Effector memory CD8-positive, alpha-beta T cell (primary cell): ENCODE measurements at regions not wholly inside any gene's neighbourhood (a gene's known extent, or its start where the extent isn't known, plus 50 kb on each side); places are given as distances from the start of the nearest gene placed in this dataset.

ENCODE experiments used
- ATAC-seq: fragments of 150-1000 bp; cut with Tn5 transposase; replicated peaks from 2 replicates; pipeline ENCODE4 v1.10.0; 2021; ENCODE audit warnings: mild to moderate bottlenecking, moderate library complexity
- DNase-seq, 3 experiments: peaks; one replicate each; pipeline ENCODE4 v3.0.0; 2021
- H3K27ac Mint-ChIP-seq, 2 donors: one replicate each; pipeline ENCODE4 v1.8.0; 2022; ENCODE audit warnings: mild to moderate bottlenecking in 2 of 2, mixed read lengths in 2 of 2, moderate library complexity in 2 of 2
- H3K27me3 Mint-ChIP-seq, 2 donors: one replicate each; pipeline ENCODE4 v1.8.0; 2022; ENCODE audit warnings: mixed read lengths in 2 of 2
- H3K36me3 Mint-ChIP-seq: one replicate; pipeline ENCODE4 v1.8.0; 2022; ENCODE audit warnings: mild to moderate bottlenecking, moderate library complexity, mixed read lengths; ENCODE audit not compliant: insufficient read depth
- H3K4me1 Mint-ChIP-seq, 2 donors: one replicate each; pipeline ENCODE4 v1.8.0; 2022; ENCODE audit warnings: low read depth in 2 of 2, mixed read lengths in 2 of 2
- H3K4me3 Mint-ChIP-seq, 2 donors: one replicate each; pipeline ENCODE4 v1.8.0; 2022; ENCODE audit warnings: mild to moderate bottlenecking in 2 of 2, mixed read lengths in 2 of 2, moderate library complexity in 2 of 2
- H3K9me3 Mint-ChIP-seq, 2 donors: one replicate each; pipeline ENCODE4 v1.8.0; 2022; ENCODE audit warnings: mixed read lengths in 2 of 2

- no peak for DNase-seq
- ATAC-seq, result no peak
- peaks cover 0 to 5% of the 10 kb centered on the region in 2 donors for H3K9me3 Mint-ChIP-seq
- H3K4me1 Mint-ChIP-seq, result no peaks in the 10 kb centered on the region
- H3K27ac Mint-ChIP-seq, result no peak overlapping the region
- H3K4me3 Mint-ChIP-seq, result no peak overlapping the region
- H3K27me3 Mint-ChIP-seq, result no peaks in the 10 kb centered on the region
- H3K36me3 Mint-ChIP-seq, result no peaks in the 10 kb centered on the region
These were observed 877.7 kb downstream of the CBLN2 start for GRCh38 chr18:71666481-71666880.

GRCh38 chr18:71665131-71665530 lies 879.0 kb downstream of the CBLN2 start:
- no peak for ATAC-seq
- Mint-ChIP-seq H3K4me1 (no peaks in the 10 kb centered on the region), H3K36me3 (no peaks in the 10 kb centered on the region), H3K4me3 (no peak overlapping the region), H3K27me3 (no peaks in the 10 kb centered on the region), H3K27ac (no peak overlapping the region), H3K9me3 (peaks cover 0 to 6% of the 10 kb centered on the region in 2 donors)
- no peak for DNase-seq

GRCh38 chr18:71643822-71644221 lies 900.3 kb downstream of the CBLN2 start:
- peaks cover 4% of the 10 kb centered on the region for H3K36me3 Mint-ChIP-seq
- peaks cover 3% of the 10 kb centered on the region in 2 donors for H3K9me3 Mint-ChIP-seq
- DNase-seq (no peak), ATAC-seq (no peak)
- no peaks in the 10 kb centered on the region for H3K27me3 Mint-ChIP-seq
- H3K27ac Mint-ChIP-seq, result no peak overlapping the region
- H3K4me1 Mint-ChIP-seq, result no peaks in the 10 kb centered on the region
- no peak overlapping the region for H3K4me3 Mint-ChIP-seq

GRCh38 chr18:71630696-71631095 lies 913.4 kb downstream of the CBLN2 start:
- DNase-seq (no peak), ATAC-seq (no peak)
- no peaks in the 10 kb centered on the region for H3K4me1 Mint-ChIP-seq
- no peak overlapping the region for H3K27ac Mint-ChIP-seq
- no peak overlapping the region for H3K4me3 Mint-ChIP-seq
- H3K27me3 Mint-ChIP-seq, result no peaks in the 10 kb centered on the region
- peaks cover 0 to 13% of the 10 kb centered on the region in 2 donors for H3K9me3 Mint-ChIP-seq
- H3K36me3 Mint-ChIP-seq, result no peaks in the 10 kb centered on the region

GRCh38 chr18:71625556-71626090 lies 918.5 kb downstream of the CBLN2 start:
- H3K27me3 Mint-ChIP-seq, result no peaks in the 10 kb centered on the region
- no peaks in the 10 kb centered on the region for H3K4me1 Mint-ChIP-seq
- ATAC-seq (no peak), DNase-seq (no peak)
- H3K9me3 Mint-ChIP-seq, result peaks cover under 1 to 1% of the 10 kb centered on the region in 2 donors
- H3K36me3 Mint-ChIP-seq, result no peaks in the 10 kb centered on the region
- H3K4me3 Mint-ChIP-seq, result no peak overlapping the region
- H3K27ac Mint-ChIP-seq, result no peak overlapping the region

- Mint-ChIP-seq H3K4me3 (no peak overlapping the region), H3K4me1 (no peaks in the 10 kb centered on the region), H3K27me3 (no peaks in the 10 kb centered on the region), H3K36me3 (no peaks in the 10 kb centered on the region), H3K9me3 (peaks cover 0 to 3% of the 10 kb centered on the region in 2 donors), H3K27ac (no peak overlapping the region)
- DNase-seq, result no peak
- no peak for ATAC-seq
These were observed 945.8 kb downstream of the CBLN2 start for GRCh38 chr18:71598374-71598773.

GRCh38 chr18:71597219-71597618 lies 946.9 kb downstream of the CBLN2 start:
- peaks cover 0 to 3% of the 10 kb centered on the region in 2 donors for H3K9me3 Mint-ChIP-seq
- H3K36me3 Mint-ChIP-seq, result no peaks in the 10 kb centered on the region
- no peaks in the 10 kb centered on the region for H3K4me1 Mint-ChIP-seq
- no peaks in the 10 kb centered on the region for H3K27me3 Mint-ChIP-seq
- H3K4me3 Mint-ChIP-seq, result no peak overlapping the region
- DNase-seq (no peak), ATAC-seq (no peak)
- H3K27ac Mint-ChIP-seq, result no peak overlapping the region

- no peak overlapping the region for H3K4me3 Mint-ChIP-seq
- no peaks in the 10 kb centered on the region for H3K27me3 Mint-ChIP-seq
- no peaks in the 10 kb centered on the region for H3K36me3 Mint-ChIP-seq
- H3K27ac Mint-ChIP-seq, result no peak overlapping the region
- H3K4me1 Mint-ChIP-seq, result no peaks in the 10 kb centered on the region
- no peak for ATAC-seq
- no peak for DNase-seq
- H3K9me3 Mint-ChIP-seq, result peaks cover 2 to 3% of the 10 kb centered on the region in 2 donors
These were observed 960.9 kb downstream of the CBLN2 start for GRCh38 chr18:71583252-71583651.

- no peaks in the 10 kb centered on the region for H3K4me1 Mint-ChIP-seq
- no peak overlapping the region for H3K27ac Mint-ChIP-seq
- DNase-seq, result no peak
- no peaks in the 10 kb centered on the region for H3K27me3 Mint-ChIP-seq
- peaks cover 11 to 16% of the 10 kb centered on the region in 2 donors for H3K9me3 Mint-ChIP-seq
- H3K36me3 Mint-ChIP-seq, result no peaks in the 10 kb centered on the region
- no peak overlapping the region for H3K4me3 Mint-ChIP-seq
- no peak for ATAC-seq
These were observed 989.5 kb downstream of the CBLN2 start for GRCh38 chr18:71554686-71555085.

GRCh38 chr18:71541643-71542042 lies 1002.5 kb downstream of the CBLN2 start:
- Mint-ChIP-seq H3K36me3 (no peaks in the 10 kb centered on the region), H3K27ac (no peak overlapping the region), H3K4me3 (no peak overlapping the region), H3K9me3 (peaks cover 3 to 14% of the 10 kb centered on the region in 2 donors), H3K27me3 (no peaks in the 10 kb centered on the region), H3K4me1 (no peaks in the 10 kb centered on the region)
- DNase-seq, result no peak
- no peak for ATAC-seq

- no peaks in the 10 kb centered on the region for H3K36me3 Mint-ChIP-seq
- no peak for ATAC-seq
These were observed 1014.3 kb downstream of the CBLN2 start for GRCh38 chr18:71529703-71530303.

GRCh38 chr18:71523483-71524435 lies 1020.4 kb downstream of the CBLN2 start:
- Mint-ChIP-seq H3K4me3 (no peak overlapping the region), H3K4me1 (no peaks in the 10 kb centered on the region), H3K9me3 (peaks cover 15 to 16% of the 10 kb centered on the region in 2 donors), H3K27me3 (no peaks in the 10 kb centered on the region), H3K36me3 (no peaks in the 10 kb centered on the region), H3K27ac (no peak overlapping the region)
- no peak for DNase-seq
- no peak for ATAC-seq

More at GRCh38 chr18:71529703-71530303, 1014.3 kb downstream of the CBLN2 start:
- Mint-ChIP-seq H3K27ac (no peak overlapping the region), H3K27me3 (no peaks in the 10 kb centered on the region), H3K9me3 (peaks cover 4 to 13% of the 10 kb centered on the region in 2 donors), H3K4me1 (no peaks in the 10 kb centered on the region), H3K4me3 (no peak overlapping the region)
- DNase-seq, result no peak

GRCh38 chr18:71505526-71505925 lies 1038.6 kb downstream of the CBLN2 start:
- no peaks in the 10 kb centered on the region for H3K27me3 Mint-ChIP-seq
- no peaks in the 10 kb centered on the region for H3K4me1 Mint-ChIP-seq
- no peak for ATAC-seq
- H3K9me3 Mint-ChIP-seq, result peaks cover 7 to 13% of the 10 kb centered on the region in 2 donors
- no peak overlapping the region for H3K27ac Mint-ChIP-seq
- no peaks in the 10 kb centered on the region for H3K36me3 Mint-ChIP-seq
- H3K4me3 Mint-ChIP-seq, result no peak overlapping the region
- no peak for DNase-seq

GRCh38 chr18:71503222-71503621 lies 1040.9 kb downstream of the CBLN2 start:
- no peaks in the 10 kb centered on the region for H3K4me1 Mint-ChIP-seq
- no peaks in the 10 kb centered on the region for H3K36me3 Mint-ChIP-seq
- no peak overlapping the region for H3K27ac Mint-ChIP-seq
- no peak overlapping the region for H3K4me3 Mint-ChIP-seq
- no peak for ATAC-seq
- peaks cover 7 to 13% of the 10 kb centered on the region in 2 donors for H3K9me3 Mint-ChIP-seq
- no peaks in the 10 kb centered on the region for H3K27me3 Mint-ChIP-seq
- no peak for DNase-seq
